ENCODE measurements at regions not wholly inside any gene's neighbourhood (a gene's known extent, or its start where the extent isn't known, plus 50 kb on each side); places are given as distances from the start of the nearest gene placed in this dataset.

DNA sequence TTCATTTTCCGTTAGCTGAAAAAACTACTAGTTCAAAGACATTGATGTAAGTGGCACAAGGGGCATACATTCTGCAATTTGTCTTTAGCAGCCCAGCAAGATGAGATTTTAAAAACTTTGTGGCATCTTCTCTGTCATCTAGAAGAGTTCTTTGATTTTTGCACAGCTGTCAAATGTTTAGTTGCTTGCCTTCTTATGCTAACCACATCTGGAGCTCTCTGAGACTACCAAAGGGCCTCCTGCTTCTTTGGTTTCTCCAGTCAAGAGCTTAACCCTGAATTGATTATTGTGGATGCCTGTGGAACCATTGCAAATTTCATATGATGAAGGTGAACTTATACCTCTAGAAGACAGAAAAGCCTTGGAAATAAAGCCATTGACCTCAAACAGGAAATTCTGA lies 468.7 kb upstream of the RGMA start:
- TF ChIP-seq IRF2 (CRISPR knock-in tag; IDR thresholded peaks at IDR 0.05; ENCODE audit: borderline replicate concordance, low read depth): no peak
- no peak for TF ChIP-seq ATF2 (CRISPR knock-in tag; IDR thresholded peaks at IDR 0.05; ENCODE audit: borderline replicate concordance, low read depth)
- TF ChIP-seq, protein P1, sequence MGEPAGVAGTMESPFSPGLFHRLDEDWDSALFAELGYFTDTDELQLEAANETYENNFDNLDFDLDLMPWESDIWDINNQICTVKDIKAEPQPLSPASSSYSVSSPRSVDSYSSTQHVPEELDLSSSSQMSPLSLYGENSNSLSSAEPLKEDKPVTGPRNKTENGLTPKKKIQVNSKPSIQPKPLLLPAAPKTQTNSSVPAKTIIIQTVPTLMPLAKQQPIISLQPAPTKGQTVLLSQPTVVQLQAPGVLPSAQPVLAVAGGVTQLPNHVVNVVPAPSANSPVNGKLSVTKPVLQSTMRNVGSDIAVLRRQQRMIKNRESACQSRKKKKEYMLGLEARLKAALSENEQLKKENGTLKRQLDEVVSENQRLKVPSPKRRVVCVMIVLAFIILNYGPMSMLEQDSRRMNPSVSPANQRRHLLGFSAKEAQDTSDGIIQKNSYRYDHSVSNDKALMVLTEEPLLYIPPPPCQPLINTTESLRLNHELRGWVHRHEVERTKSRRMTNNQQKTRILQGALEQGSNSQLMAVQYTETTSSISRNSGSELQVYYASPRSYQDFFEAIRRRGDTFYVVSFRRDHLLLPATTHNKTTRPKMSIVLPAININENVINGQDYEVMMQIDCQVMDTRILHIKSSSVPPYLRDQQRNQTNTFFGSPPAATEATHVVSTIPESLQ (CRISPR knock-in tag; IDR thresholded peaks at IDR 0.05): no peak
- TF ChIP-seq ZNF532 (CRISPR knock-in tag; IDR thresholded peaks at IDR 0.05; ENCODE audit: borderline replicate concordance): no peak
- no peak for TF ChIP-seq ZNF423 (CRISPR knock-in tag; IDR thresholded peaks at IDR 0.05)
- TF ChIP-seq, protein P2, sequence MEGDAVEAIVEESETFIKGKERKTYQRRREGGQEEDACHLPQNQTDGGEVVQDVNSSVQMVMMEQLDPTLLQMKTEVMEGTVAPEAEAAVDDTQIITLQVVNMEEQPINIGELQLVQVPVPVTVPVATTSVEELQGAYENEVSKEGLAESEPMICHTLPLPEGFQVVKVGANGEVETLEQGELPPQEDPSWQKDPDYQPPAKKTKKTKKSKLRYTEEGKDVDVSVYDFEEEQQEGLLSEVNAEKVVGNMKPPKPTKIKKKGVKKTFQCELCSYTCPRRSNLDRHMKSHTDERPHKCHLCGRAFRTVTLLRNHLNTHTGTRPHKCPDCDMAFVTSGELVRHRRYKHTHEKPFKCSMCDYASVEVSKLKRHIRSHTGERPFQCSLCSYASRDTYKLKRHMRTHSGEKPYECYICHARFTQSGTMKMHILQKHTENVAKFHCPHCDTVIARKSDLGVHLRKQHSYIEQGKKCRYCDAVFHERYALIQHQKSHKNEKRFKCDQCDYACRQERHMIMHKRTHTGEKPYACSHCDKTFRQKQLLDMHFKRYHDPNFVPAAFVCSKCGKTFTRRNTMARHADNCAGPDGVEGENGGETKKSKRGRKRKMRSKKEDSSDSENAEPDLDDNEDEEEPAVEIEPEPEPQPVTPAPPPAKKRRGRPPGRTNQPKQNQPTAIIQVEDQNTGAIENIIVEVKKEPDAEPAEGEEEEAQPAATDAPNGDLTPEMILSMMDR (IDR thresholded peaks at IDR 0.05): no peak
- TF ChIP-seq AR (CRISPR knock-in tag; IDR thresholded peaks at IDR 0.05): no peak
- TF ChIP-seq NR2C2 (CRISPR knock-in tag; IDR thresholded peaks at IDR 0.05): no peak
- TF ChIP-seq, protein P3, sequence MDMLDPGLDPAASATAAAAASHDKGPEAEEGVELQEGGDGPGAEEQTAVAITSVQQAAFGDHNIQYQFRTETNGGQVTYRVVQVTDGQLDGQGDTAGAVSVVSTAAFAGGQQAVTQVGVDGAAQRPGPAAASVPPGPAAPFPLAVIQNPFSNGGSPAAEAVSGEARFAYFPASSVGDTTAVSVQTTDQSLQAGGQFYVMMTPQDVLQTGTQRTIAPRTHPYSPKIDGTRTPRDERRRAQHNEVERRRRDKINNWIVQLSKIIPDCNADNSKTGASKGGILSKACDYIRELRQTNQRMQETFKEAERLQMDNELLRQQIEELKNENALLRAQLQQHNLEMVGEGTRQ (CRISPR knock-in tag; IDR thresholded peaks at IDR 0.05): no peak
- TF ChIP-seq ZNF671 (CRISPR knock-in tag; IDR thresholded peaks at IDR 0.05): no peak
- no peak for TF ChIP-seq JUN (CRISPR knock-in tag; IDR thresholded peaks at IDR 0.05)
- TF ChIP-seq, protein P4, sequence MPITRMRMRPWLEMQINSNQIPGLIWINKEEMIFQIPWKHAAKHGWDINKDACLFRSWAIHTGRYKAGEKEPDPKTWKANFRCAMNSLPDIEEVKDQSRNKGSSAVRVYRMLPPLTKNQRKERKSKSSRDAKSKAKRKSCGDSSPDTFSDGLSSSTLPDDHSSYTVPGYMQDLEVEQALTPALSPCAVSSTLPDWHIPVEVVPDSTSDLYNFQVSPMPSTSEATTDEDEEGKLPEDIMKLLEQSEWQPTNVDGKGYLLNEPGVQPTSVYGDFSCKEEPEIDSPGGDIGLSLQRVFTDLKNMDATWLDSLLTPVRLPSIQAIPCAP (CRISPR knock-in tag; IDR thresholded peaks at IDR 0.05): no peak
- no peak for TF ChIP-seq TCF7 (CRISPR knock-in tag; IDR thresholded peaks at IDR 0.05; ENCODE audit: low read depth)
- TF ChIP-seq ZNF121 (CRISPR knock-in tag; IDR thresholded peaks at IDR 0.05): no peak
- TF ChIP-seq CREM (CRISPR knock-in tag; IDR thresholded peaks at IDR 0.05): no peak
- no peak for TF ChIP-seq SMAD4 (CRISPR knock-in tag; IDR thresholded peaks at IDR 0.05)
- TF ChIP-seq SMAD3 (CRISPR knock-in tag; IDR thresholded peaks at IDR 0.05; ENCODE audit: borderline replicate concordance): no peak
- DNase-seq (ENCODE audit: low spot score): no peak
- H3K9me3 Mint-ChIP-seq: peaks cover 22% of the 10 kb centered on the region
- peaks cover 6% of the 10 kb centered on the region for H3K4me1 Mint-ChIP-seq
- no peaks in the 10 kb centered on the region for H3K27me3 Mint-ChIP-seq (ENCODE audit: low read depth)
- no peak overlapping the region for H3K4me3 Mint-ChIP-seq
- H3K27ac Mint-ChIP-seq: no peak overlapping the region
- ChIA-PET CTCF (interaction anchor here (1.1 kb wide), 1 partner anchor 79 kb away, joined by 3 read pairs; no protein-coding TSS in a partner anchor), POLR2A (no interaction called here)
- H3K36me3 Mint-ChIP-seq: no peaks in the 10 kb centered on the region
- no peak for ATAC-seq
